Central memory CD8-positive, alpha-beta T cell (primary cell): ENCODE measurements at regions not wholly inside any gene's neighbourhood (a gene's known extent, or its start where the extent isn't known, plus 50 kb on each side); places are given as distances from the start of the nearest gene placed in this dataset.

ENCODE experiments used
- ATAC-seq: fragments of 150-1000 bp; cut with Tn5 transposase; replicated peaks from 2 replicates; pipeline ENCODE4 v1.10.0; 2022; ENCODE audit warnings: mild to moderate bottlenecking, moderate FRiP score, moderate number of reproducible peaks; ENCODE audit not compliant: poor library complexity, severe bottlenecking; ENCODE audit errors: extremely low read depth
- DNase-seq, 2 donors: peaks; one replicate each; pipeline ENCODE4 v3.0.0; 2021; ENCODE audit warnings: low spot score in 2 of 2
- H3K27ac Mint-ChIP-seq: one replicate; pipeline ENCODE4 v1.8.0; 2022; ENCODE audit warnings: low read depth, mild to moderate bottlenecking, moderate library complexity, mixed read lengths
- H3K27me3 Mint-ChIP-seq: one replicate; pipeline ENCODE4 v1.8.0; 2022; ENCODE audit warnings: mixed read lengths
- H3K36me3 Mint-ChIP-seq: one replicate; pipeline ENCODE4 v1.8.0; 2022; ENCODE audit warnings: mild to moderate bottlenecking, moderate library complexity, mixed read lengths; ENCODE audit not compliant: insufficient read depth
- H3K4me1 Mint-ChIP-seq: one replicate; pipeline ENCODE4 v1.8.0; 2022; ENCODE audit warnings: mixed read lengths
- H3K4me3 Mint-ChIP-seq: one replicate; pipeline ENCODE4 v1.8.0; 2022; ENCODE audit warnings: mild to moderate bottlenecking, moderate library complexity, mixed read lengths
- H3K9me3 Mint-ChIP-seq: one replicate; pipeline ENCODE4 v1.8.0; 2022; ENCODE audit warnings: mixed read lengths

DNA sequence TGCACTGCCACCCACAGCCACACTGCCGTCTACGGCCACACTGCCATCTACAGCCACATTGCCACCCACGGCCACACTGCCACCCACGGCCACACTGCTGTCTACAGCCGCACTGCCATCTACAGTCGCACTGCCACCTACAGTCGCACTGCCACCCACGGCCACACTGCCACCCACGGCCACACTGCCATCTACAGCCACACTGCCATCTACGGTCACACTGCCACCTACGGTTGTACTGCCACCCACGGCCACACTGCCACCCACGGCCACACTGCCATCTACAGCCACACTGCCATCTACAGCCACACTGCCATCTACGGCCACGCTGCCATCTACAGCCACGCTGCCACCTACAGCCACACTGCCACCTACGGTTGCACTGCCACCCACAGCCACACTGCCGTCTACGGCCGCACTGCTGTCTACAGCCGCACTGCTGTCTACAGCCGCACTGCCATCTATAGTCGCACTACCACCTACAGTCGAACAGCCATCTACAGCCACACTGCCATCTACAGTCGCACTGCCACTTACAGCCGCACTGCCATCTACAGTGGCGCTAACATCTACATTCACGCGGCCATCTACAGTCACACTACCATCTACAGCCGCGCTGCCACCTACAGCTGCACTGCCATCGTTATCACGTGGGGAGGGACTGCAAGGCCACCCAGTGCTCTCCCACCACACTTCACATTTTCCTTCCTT lies 154.6 kb upstream of the AFDN start:
- H3K27me3 Mint-ChIP-seq, result peaks cover 26% of the 10 kb centered on the region
- ATAC-seq (no peak), DNase-seq (no peak)
- no peaks in the 10 kb centered on the region for H3K36me3 Mint-ChIP-seq
- H3K4me1 Mint-ChIP-seq, result no peaks in the 10 kb centered on the region
- H3K4me3 Mint-ChIP-seq, result no peak overlapping the region
- H3K27ac Mint-ChIP-seq, result no peak overlapping the region
- peaks cover 11% of the 10 kb centered on the region for H3K9me3 Mint-ChIP-seq

DNA sequence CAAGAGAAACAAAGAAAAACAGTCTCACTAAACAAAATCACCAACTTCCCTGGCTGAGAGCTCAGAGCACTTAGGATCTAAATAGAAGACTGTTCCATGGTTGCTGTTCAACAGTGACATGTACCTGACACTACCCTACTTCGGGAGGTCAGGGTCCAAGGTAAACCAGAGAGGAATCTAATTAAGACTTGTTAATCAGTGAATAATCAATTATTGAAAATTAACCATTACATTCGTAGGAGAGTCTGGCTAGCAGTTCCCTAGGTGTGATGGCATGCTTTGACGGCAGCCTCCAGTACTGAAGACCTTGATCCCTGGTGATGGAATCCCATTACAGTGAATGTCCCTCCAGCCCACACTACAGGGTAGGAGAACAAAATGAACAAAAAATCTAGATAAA lies 154.0 kb upstream of the AFDN start:
- Mint-ChIP-seq H3K36me3 (no peaks in the 10 kb centered on the region), H3K4me3 (no peak overlapping the region), H3K4me1 (no peaks in the 10 kb centered on the region), H3K27me3 (peaks cover 32% of the 10 kb centered on the region), H3K27ac (no peak overlapping the region), H3K9me3 (peaks cover 11% of the 10 kb centered on the region)
- ATAC-seq (no peak), DNase-seq (no peak)

DNA sequence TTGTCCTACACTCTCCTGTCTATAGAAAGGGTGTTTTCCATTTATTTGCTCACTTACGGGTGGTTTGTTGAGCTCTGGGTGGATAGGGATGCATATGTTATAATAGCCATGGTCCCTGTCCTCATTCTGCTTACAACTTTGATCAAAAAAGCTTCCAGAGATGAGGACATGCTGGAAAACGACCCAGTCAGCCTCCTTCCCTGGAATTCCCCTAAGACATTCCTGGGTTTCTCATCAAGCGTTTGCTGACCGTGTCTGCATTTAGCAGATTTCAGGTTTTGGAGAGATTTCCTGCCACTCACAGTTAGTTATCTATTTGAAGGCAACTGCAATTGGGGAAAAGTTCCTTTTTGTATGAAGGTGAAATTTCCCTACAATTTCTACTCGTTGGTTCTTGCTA lies 152.8 kb upstream of the AFDN start:
- peaks cover 11% of the 10 kb centered on the region for H3K9me3 Mint-ChIP-seq
- H3K4me1 Mint-ChIP-seq, result no peaks in the 10 kb centered on the region
- ATAC-seq, result no peak
- no peak for DNase-seq
- no peak overlapping the region for H3K4me3 Mint-ChIP-seq
- no peaks in the 10 kb centered on the region for H3K36me3 Mint-ChIP-seq
- H3K27ac Mint-ChIP-seq, result no peak overlapping the region
- H3K27me3 Mint-ChIP-seq, result peaks cover 44% of the 10 kb centered on the region

DNA sequence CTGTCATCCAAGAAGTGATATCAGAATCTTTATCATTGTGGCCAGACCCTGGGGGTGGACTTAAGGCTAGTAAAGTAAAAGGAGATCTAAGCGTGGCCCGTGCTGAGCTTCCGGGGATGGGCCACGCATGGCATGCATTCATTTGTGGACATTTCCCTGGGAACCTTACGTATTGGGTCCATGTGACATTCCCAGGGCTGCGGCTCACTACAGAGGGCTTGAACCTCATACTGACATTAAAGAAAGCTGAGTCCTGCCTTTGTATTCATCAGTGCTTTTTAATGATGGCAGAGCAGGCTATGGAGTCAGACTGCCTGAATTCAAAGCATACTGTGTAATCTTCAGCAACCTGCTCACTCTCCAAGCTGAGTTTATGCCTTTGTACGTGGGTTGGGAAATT lies 152.2 kb upstream of the AFDN start:
- DNase-seq, result no peak
- no peak overlapping the region for H3K27ac Mint-ChIP-seq
- H3K4me3 Mint-ChIP-seq, result no peak overlapping the region
- peaks cover 50% of the 10 kb centered on the region for H3K27me3 Mint-ChIP-seq
- no peaks in the 10 kb centered on the region for H3K36me3 Mint-ChIP-seq
- no peaks in the 10 kb centered on the region for H3K4me1 Mint-ChIP-seq
- no peak for ATAC-seq
- H3K9me3 Mint-ChIP-seq, result peaks cover 11% of the 10 kb centered on the region

DNA sequence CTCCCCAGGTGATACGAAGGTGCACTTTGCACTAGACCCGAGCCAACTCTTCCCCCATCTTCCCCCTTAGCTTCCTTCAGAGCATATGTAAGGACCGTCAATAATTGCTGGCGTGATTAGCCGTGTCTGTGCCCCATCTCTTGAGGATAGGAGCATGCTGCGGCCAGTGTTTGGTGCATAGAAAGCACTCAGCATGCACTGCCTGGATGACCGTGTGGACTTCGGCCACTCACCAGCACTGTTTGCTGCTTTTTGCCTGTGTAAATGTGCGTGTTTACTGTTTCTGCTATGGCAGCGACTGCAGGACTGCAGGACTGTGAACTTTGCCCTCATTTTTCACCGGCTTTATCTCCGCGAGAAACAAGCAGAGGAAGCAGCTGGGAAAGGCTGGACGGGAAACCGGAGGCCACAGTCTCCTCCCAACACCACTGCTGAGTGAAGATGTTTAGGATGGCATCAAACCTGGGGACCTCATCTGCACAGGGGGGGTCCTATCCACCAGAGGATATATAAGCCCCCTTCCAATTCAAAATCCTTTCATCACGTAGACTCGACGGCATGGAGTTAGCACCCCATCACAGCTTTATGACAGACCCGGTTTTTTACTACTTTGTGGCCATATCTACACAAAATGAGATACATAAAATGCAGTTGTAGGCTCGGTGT lies 150.6 kb upstream of the AFDN start:
- DNase-seq, result no peak
- Mint-ChIP-seq H3K9me3 (peaks cover 11% of the 10 kb centered on the region), H3K27ac (no peak overlapping the region), H3K36me3 (no peaks in the 10 kb centered on the region), H3K4me3 (no peak overlapping the region), H3K4me1 (no peaks in the 10 kb centered on the region), H3K27me3 (peaks cover 66% of the 10 kb centered on the region)
- no peak for ATAC-seq

GRCh38 chr6:167676666-167677421 lies 149.9 kb upstream of the AFDN start:
- Mint-ChIP-seq H3K9me3 (peaks cover 6% of the 10 kb centered on the region), H3K36me3 (no peaks in the 10 kb centered on the region), H3K27ac (no peak overlapping the region), H3K27me3 (peaks cover 73% of the 10 kb centered on the region), H3K4me3 (no peak overlapping the region), H3K4me1 (no peaks in the 10 kb centered on the region)
- DNase-seq (no peak), ATAC-seq (no peak)

GRCh38 chr6:167677422-167677789 lies 149.3 kb upstream of the AFDN start:
- DNase-seq (no peak), ATAC-seq (no peak)
- H3K4me3 Mint-ChIP-seq, result no peak overlapping the region
- no peaks in the 10 kb centered on the region for H3K4me1 Mint-ChIP-seq
- H3K27me3 Mint-ChIP-seq, result peaks cover 78% of the 10 kb centered on the region
- H3K36me3 Mint-ChIP-seq, result no peaks in the 10 kb centered on the region
- H3K27ac Mint-ChIP-seq, result no peak overlapping the region
- H3K9me3 Mint-ChIP-seq, result peaks cover 3% of the 10 kb centered on the region

- Mint-ChIP-seq H3K27me3 (peaks cover 78% of the 10 kb centered on the region), H3K4me3 (no peak overlapping the region), H3K27ac (no peak overlapping the region), H3K4me1 (no peaks in the 10 kb centered on the region), H3K9me3 (no peaks in the 10 kb centered on the region), H3K36me3 (no peaks in the 10 kb centered on the region)
- DNase-seq (no peak), ATAC-seq (no peak)
These were observed 148.3 kb upstream of the AFDN start for GRCh38 chr6:167678102-167679101.

DNA sequence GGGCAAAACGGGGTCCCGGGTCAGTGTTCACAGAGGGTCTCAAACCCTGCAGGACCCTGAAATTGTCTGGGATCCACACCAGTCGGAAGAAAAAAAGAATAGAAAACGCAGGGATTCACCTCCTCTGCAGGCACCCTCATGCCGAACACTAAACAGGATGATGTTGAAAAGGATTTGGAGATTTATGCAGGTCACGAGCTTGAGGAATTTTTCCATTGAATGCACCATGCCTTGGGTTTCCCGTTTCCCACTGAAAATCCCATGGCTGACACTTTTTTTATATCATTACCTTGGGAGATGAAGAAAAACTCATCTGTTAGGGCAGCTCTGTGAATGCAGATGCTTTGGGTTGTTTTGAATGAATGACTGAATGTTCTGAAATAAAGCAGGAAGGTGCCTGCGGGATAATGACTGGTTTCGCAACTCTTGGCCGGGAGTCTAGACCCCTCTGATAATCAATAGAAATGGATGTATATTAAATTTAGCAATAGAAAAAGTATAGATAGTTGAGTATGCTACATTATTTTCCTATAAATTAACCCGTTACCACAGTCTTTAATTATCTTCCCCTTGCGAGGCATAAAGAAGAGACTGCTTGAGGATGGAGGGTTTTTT lies 147.5 kb upstream of the AFDN start:
- DNase-seq (no peak), ATAC-seq (no peak)
- no peaks in the 10 kb centered on the region for H3K9me3 Mint-ChIP-seq
- H3K4me3 Mint-ChIP-seq, result no peak overlapping the region
- no peaks in the 10 kb centered on the region for H3K4me1 Mint-ChIP-seq
- H3K27ac Mint-ChIP-seq, result no peak overlapping the region
- H3K36me3 Mint-ChIP-seq, result no peaks in the 10 kb centered on the region
- H3K27me3 Mint-ChIP-seq, result peaks cover 86% of the 10 kb centered on the region

DNA sequence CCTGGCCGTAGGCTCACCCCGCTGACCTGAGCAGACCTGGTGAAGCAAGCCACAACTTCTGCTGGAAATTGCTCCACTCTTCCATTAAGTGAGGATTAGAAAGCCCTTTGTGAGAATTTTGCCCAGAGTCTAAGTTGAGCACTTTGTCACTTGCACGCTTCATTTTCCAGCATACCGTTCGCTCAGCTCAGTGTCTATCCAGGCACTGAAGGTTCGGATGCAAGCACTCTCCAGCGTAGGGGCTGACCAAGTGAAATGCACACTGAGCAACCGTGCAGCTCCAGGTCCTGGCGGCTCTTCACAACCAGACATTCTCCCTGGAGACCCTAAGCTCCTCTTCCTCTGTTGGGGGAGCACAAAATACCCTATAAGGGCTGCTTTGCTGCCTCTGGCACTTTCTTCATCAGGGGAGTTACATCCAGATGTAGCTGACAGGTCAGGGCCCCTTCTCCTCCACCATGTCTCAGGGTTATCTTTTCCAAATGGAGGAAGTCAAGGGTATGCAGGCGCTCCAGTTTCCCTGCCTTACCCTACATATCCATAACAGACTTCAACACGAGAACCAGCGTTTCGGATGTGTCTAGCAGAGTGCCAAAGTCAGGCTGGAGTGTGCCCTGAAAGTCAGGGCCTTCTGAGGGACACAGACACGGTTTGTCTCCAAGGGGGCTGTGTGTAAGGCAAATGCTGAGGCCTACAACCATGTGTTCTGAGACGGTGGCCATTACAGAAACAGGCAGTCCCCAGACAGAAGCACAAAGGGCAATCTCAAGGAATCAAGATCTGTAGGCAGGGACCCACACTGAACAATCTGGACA lies 146.7 kb upstream of the AFDN start:
- no peaks in the 10 kb centered on the region for H3K36me3 Mint-ChIP-seq
- no peak overlapping the region for H3K27ac Mint-ChIP-seq
- H3K4me1 Mint-ChIP-seq, result no peaks in the 10 kb centered on the region
- ATAC-seq, result no peak
- no peaks in the 10 kb centered on the region for H3K9me3 Mint-ChIP-seq
- H3K27me3 Mint-ChIP-seq, result peaks cover 89% of the 10 kb centered on the region
- no peak overlapping the region for H3K4me3 Mint-ChIP-seq
- DNase-seq, result no peak

GRCh38 chr6:167680605-167681149 lies 146.0 kb upstream of the AFDN start:
- ATAC-seq, result no peak
- Mint-ChIP-seq H3K27ac (no peak overlapping the region), H3K9me3 (peaks cover under 1% of the 10 kb centered on the region), H3K4me3 (no peak overlapping the region), H3K4me1 (no peaks in the 10 kb centered on the region), H3K36me3 (peaks cover 3% of the 10 kb centered on the region), H3K27me3 (peaks cover 89% of the 10 kb centered on the region)
- DNase-seq, result no peak
